ENCODE measurements at regions not wholly inside any gene's neighbourhood (a gene's known extent, or its start where the extent isn't known, plus 50 kb on each side); places are given as distances from the start of the nearest gene placed in this dataset.

DNA sequence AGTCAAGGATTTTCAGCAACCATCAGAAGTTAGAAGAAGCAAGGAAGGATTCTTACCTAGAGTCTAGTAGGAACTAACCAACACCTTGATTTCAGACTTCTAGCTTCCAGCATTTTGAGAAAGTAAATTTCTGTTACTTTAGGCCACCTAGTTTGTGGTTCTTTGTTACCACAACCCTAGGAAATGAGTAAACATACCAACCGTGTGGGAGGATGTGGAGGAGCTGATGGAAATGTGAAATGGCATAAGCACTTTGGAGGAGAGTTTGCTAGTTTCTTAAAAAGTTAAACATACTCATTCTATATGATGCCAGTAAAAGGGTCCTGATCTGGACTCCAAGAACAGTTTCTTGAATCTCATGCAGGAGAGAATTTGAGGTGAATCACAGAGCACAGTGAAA, 679.4 kb downstream of the PDHA2 start:
- Mint-ChIP-seq H3K27ac (no peak overlapping the region), H3K9me3 (peaks cover 53% of the 10 kb centered on the region), H3K27me3 (no peaks in the 10 kb centered on the region), H3K4me1 (ENCODE audit: low read depth) (no peaks in the 10 kb centered on the region), H3K36me3 (ENCODE audit: low read depth) (no peaks in the 10 kb centered on the region), H3K4me3 (no peak overlapping the region)
- intact Hi-C loops (cut with micrococcal nuclease): no loop called here

DNA sequence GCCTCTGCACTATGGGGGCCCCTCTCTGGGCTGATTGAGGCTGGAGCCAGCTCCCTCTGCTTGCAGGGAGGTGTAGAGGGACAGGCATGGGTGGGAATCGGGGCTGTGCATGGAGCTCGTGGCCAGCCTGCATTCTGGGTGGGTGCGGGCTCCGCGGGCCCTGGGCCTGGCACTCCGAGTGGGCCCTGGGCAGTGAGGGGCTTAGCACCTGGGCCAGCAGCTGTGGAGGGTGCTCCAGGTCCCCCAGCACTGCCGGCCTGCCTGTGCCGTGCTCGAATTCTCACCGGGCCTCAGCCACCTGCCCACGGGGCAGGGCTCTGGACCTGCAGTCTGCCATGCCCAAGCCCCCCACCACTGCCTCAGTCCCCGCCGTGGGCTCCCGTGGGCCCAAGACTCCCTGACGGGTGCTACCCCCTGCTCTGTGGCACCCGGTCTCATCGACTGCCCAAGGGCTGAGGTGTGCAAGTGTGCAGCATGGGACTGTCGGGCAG, 681.2 kb downstream of the PDHA2 start:
- intact Hi-C loops (cut with micrococcal nuclease): no loop called here
- Mint-ChIP-seq H3K9me3 (peaks cover 45% of the 10 kb centered on the region), H3K27me3 (no peaks in the 10 kb centered on the region)

DNA sequence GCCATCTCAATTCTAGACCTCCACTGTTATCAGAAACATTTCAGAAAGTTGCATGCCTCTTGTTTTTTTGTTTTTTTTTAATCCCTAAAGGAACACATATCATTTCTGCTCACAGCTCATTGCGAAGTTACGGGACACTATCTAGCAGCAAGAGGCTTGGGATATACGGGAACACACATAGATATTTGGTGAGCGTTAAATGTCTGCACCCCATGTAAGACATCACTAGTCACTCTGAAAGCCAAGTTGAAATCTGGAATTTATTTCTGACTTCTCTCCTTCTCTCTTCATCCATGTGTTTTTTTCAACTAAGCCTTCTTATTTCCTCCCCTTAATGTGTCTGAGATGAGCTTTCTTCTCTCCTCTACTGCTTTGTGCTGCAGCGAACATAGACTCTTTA, 683.7 kb downstream of the PDHA2 start:
- no peaks in the 10 kb centered on the region for H3K4me1 Mint-ChIP-seq (ENCODE audit: low read depth)
- intact Hi-C loops (cut with micrococcal nuclease): no loop called here
- H3K4me3 Mint-ChIP-seq: no peak overlapping the region
- H3K9me3 Mint-ChIP-seq: peaks cover 45% of the 10 kb centered on the region
- H3K36me3 Mint-ChIP-seq (ENCODE audit: low read depth): no peaks in the 10 kb centered on the region
- no peaks in the 10 kb centered on the region for H3K27me3 Mint-ChIP-seq
- H3K27ac Mint-ChIP-seq: no peak overlapping the region

More for the DNA sequence above, 681.2 kb downstream of the PDHA2 start:
- Mint-ChIP-seq H3K27ac (no peak overlapping the region), H3K4me1 (ENCODE audit: low read depth) (no peaks in the 10 kb centered on the region), H3K36me3 (ENCODE audit: low read depth) (no peaks in the 10 kb centered on the region), H3K4me3 (no peak overlapping the region)

DNA sequence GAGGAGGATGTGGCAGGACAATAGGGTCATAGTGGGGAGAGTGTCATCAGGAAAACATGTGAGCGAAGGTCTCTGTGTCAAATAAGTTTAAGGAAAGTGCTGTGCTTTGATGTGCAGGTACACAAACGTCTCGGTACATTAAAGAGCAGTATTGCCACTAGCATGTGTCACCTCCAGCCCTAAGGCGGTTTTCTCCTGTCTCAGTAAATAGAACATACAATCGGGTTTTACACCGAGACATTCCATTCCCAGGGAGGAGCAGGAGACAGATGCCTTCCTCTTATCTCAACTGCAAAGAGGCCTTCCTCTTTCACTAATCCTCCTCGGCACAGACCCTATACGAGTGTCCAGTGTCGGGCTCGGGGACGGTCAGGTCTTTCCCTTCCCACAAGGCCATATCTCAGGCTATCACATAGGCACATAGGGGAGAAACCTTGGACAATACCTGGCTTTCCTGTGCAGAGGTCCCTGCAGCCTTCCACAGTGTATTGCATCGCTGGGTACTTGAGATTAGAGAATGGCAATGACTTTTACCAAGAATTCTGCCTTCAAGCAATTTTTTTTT, 684.5 kb downstream of the PDHA2 start:
- intact Hi-C loops (cut with micrococcal nuclease): no loop called here
- H3K27me3 Mint-ChIP-seq: no peaks in the 10 kb centered on the region
- H3K9me3 Mint-ChIP-seq: peaks cover 42% of the 10 kb centered on the region
- H3K4me1 Mint-ChIP-seq (ENCODE audit: low read depth): no peaks in the 10 kb centered on the region
- H3K4me3 Mint-ChIP-seq: no peak overlapping the region
- H3K36me3 Mint-ChIP-seq (ENCODE audit: low read depth): no peaks in the 10 kb centered on the region
- H3K27ac Mint-ChIP-seq: no peak overlapping the region

DNA sequence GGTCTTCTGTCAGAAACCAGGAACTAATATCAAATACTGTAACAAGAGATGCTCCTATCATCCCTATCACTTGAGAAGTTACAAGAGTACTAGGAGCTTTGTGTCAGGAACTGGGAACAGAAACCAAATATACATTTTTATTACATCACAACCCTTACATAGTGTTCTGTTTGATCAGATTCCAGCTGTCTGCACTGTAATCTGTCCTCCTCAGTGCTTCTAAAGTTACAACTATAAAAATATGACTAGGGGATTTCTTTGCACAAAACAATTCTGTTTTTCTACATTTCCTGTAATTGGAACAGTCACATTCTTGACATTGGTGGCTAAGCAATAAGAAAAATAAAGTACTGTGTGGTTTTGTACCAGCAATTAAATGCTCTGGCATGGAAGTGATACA, 686.0 kb downstream of the PDHA2 start:
- H3K9me3 Mint-ChIP-seq: peaks cover 50% of the 10 kb centered on the region
- intact Hi-C loops (cut with micrococcal nuclease): no loop called here
- no peak overlapping the region for H3K27ac Mint-ChIP-seq
- H3K36me3 Mint-ChIP-seq (ENCODE audit: low read depth): no peaks in the 10 kb centered on the region
- no peaks in the 10 kb centered on the region for H3K4me1 Mint-ChIP-seq (ENCODE audit: low read depth)
- no peak overlapping the region for H3K4me3 Mint-ChIP-seq
- no peaks in the 10 kb centered on the region for H3K27me3 Mint-ChIP-seq

DNA sequence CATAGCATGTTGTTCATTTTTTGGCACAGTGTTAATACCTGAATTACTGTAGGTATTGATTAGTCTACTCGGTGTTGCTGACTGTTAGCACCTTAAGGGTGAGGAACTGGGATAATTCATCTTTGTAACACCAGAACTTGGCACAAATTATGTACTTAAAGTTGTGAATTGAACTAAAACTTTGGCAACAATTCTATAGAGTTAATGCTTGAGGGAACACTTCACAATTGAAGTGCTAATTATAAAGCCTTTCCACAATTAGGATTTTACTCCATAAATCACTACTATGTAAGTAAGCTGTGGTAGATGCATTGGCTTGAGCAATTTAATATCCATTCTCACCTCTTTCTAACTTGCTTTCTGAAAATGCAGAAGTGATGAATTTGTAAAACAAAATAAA, 686.7 kb downstream of the PDHA2 start:
- intact Hi-C loops (cut with micrococcal nuclease): no loop called here
- Mint-ChIP-seq H3K4me1 (ENCODE audit: low read depth) (no peaks in the 10 kb centered on the region), H3K4me3 (no peak overlapping the region), H3K27me3 (no peaks in the 10 kb centered on the region), H3K9me3 (peaks cover 45% of the 10 kb centered on the region), H3K36me3 (ENCODE audit: low read depth) (no peaks in the 10 kb centered on the region), H3K27ac (no peak overlapping the region)

DNA sequence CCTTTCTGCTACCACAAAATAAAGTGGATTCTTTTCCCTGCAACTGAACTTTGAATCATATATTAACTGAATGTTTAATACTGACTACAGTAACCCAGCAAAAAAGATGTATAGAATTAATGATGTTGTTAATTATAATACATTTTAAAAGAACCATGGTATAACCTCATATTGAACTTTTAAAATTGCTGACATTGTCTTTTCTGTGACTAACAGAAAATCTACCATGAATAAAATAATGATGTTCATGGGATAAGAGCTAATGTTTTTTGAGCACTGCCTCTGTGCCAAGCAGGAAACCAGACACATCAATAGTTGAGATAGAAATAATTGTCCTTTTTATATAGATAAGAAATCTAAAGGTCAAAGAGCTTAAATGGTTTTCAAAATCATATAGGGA, 691.9 kb downstream of the PDHA2 start:
- Mint-ChIP-seq H3K27ac (no peak overlapping the region), H3K9me3 (peaks cover 40% of the 10 kb centered on the region), H3K27me3 (no peaks in the 10 kb centered on the region), H3K4me3 (no peak overlapping the region), H3K4me1 (ENCODE audit: low read depth) (no peaks in the 10 kb centered on the region), H3K36me3 (ENCODE audit: low read depth) (no peaks in the 10 kb centered on the region)
- intact Hi-C loops (cut with micrococcal nuclease): no loop called here

DNA sequence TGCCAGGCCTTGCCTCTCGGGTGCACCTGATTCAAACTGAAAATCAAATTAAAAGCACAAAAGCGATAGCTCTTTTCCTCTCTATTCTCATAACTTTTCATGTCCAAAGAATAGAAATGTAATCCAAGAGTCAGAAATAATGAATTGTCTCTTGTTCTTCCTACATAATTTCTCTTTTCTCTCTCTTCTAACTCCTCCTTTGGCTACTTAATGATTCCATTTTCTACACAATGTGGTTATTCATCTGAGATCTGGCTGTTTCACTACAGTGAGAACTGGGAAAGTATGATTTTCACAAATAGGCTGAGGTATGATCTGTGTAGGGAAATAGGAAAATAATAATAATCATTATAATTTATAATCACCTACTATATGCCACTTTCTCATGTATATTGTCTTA, 703.5 kb downstream of the PDHA2 start:
- H3K9me3 Mint-ChIP-seq: peaks cover 10% of the 10 kb centered on the region
- H3K27me3 Mint-ChIP-seq: no peaks in the 10 kb centered on the region
- no peak overlapping the region for H3K27ac Mint-ChIP-seq
- intact Hi-C loops (cut with micrococcal nuclease): no loop called here
- no peak overlapping the region for H3K4me3 Mint-ChIP-seq
- H3K4me1 Mint-ChIP-seq (ENCODE audit: low read depth): no peaks in the 10 kb centered on the region
- H3K36me3 Mint-ChIP-seq (ENCODE audit: low read depth): no peaks in the 10 kb centered on the region

DNA sequence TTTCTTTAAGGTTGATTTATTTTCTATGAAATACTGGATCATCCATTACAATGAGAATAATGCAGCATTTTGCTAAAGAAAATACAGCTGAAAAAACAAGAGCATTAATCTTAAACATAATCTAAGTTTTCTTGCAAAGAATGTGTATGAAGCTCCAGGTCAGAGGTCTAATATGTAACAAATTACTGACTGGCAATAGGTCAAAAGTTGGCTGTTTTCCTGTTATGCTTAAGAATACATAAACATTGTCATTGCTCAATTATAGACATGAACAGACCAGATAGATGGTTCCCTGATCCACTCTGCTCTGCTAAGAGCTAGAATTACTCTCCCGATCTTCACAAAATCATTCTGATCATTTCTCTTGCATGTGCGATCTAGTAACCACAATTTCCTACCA, 718.6 kb downstream of the PDHA2 start:
- no peaks in the 10 kb centered on the region for H3K27me3 Mint-ChIP-seq
- intact Hi-C loops (cut with micrococcal nuclease): no loop called here
- H3K36me3 Mint-ChIP-seq (ENCODE audit: low read depth): no peaks in the 10 kb centered on the region
- no peak overlapping the region for H3K4me3 Mint-ChIP-seq
- no peaks in the 10 kb centered on the region for H3K4me1 Mint-ChIP-seq (ENCODE audit: low read depth)
- peaks cover 14% of the 10 kb centered on the region for H3K9me3 Mint-ChIP-seq
- no peak overlapping the region for H3K27ac Mint-ChIP-seq

DNA sequence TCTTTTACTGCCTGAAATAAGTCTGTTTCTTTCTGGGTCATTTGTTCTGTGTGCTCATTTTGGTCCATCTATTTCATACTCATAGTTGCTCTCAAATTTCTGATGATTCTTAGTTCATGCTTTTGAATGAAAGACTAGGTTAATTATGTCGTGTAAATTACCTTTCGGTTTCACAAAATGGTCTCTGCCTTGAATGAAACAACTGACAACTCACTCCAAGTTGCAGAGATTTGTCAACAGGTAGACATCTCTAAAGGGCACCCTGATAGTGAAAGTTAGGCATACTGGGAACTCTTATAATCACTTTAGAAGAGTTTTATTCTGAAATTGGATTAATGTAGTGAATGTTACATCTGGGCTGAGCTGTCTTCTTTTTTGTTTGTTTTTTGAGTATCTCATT, 726.9 kb downstream of the PDHA2 start:
- H3K27ac Mint-ChIP-seq: no peak overlapping the region
- intact Hi-C loops (cut with micrococcal nuclease): no loop called here
- H3K4me1 Mint-ChIP-seq (ENCODE audit: low read depth): no peaks in the 10 kb centered on the region
- H3K4me3 Mint-ChIP-seq: no peak overlapping the region
- H3K9me3 Mint-ChIP-seq: peaks cover 17% of the 10 kb centered on the region
- no peaks in the 10 kb centered on the region for H3K36me3 Mint-ChIP-seq (ENCODE audit: low read depth)
- no peaks in the 10 kb centered on the region for H3K27me3 Mint-ChIP-seq

DNA sequence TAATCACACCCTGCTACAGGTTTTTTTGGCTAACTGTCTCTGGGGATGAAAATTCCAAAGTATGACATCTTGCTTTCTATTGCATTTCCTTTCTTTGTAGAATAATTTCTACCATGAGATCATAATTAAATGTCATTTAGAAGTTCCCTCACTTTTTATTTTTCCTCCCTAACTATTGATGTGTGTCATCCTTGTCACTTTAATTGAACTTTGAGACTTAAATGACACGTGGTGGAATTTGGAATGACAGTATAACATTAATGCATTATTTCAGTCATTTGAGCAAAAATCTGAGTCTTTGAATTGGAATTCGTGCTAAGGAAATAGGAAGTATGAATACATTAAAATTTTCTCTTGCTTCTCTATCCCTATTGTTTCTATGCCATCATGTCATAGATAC, 745.4 kb downstream of the PDHA2 start:
- Mint-ChIP-seq H3K9me3 (peaks cover 33% of the 10 kb centered on the region), H3K4me3 (no peak overlapping the region), H3K27me3 (no peaks in the 10 kb centered on the region), H3K4me1 (ENCODE audit: low read depth) (no peaks in the 10 kb centered on the region), H3K27ac (no peak overlapping the region), H3K36me3 (ENCODE audit: low read depth) (no peaks in the 10 kb centered on the region)
- intact Hi-C loops (cut with micrococcal nuclease): no loop called here

DNA sequence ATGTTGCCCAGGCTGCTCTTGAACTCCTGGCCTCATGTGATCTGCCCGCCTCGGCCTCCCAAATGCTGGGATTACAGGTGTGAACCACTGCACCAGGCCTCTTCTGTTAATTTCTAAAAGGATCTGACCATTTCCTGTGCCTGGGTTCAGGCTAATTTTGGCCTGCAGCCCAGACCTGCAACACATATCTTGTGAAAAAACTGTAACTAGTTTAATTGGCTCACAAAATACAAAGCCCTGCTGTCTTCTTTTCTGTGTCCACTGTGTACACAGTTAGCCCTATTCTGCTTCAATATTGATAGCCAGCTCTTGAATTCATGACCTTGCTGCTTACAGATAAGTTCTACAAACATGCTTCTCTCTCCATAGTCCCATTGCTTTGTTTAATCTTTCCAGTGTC, 753.5 kb downstream of the PDHA2 start:
- Mint-ChIP-seq H3K9me3 (peaks cover 38% of the 10 kb centered on the region), H3K4me3 (no peak overlapping the region), H3K4me1 (ENCODE audit: low read depth) (no peaks in the 10 kb centered on the region)

DNA sequence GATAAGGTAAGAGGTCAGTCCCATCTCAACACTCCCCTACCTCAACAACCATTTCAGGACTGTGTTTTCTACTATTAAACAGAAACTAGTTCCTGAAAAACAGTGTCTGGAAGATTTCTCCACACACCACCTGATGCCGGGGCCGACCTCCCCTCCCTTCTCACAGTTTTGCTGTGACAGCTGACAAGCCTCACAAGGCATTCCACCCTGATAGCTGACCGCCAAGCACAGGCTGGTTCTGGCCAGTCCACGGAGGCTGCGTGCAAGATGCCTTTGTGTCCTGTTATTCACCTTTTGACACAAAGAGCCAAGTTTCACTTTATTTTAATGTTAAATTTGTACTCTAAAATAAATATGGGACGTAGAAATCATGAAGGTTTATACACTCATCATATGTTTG, 758.6 kb downstream of the PDHA2 start:
- Mint-ChIP-seq H3K27me3 (no peaks in the 10 kb centered on the region), H3K36me3 (ENCODE audit: low read depth) (no peaks in the 10 kb centered on the region), H3K4me3 (no peak overlapping the region), H3K4me1 (ENCODE audit: low read depth) (no peaks in the 10 kb centered on the region), H3K9me3 (peaks cover 7% of the 10 kb centered on the region), H3K27ac (no peak overlapping the region)
- intact Hi-C loops (cut with micrococcal nuclease): no loop called here

More for the DNA sequence above, 753.5 kb downstream of the PDHA2 start:
- intact Hi-C loops (cut with micrococcal nuclease): no loop called here
- H3K27ac Mint-ChIP-seq: no peak overlapping the region
- no peaks in the 10 kb centered on the region for H3K36me3 Mint-ChIP-seq (ENCODE audit: low read depth)
- no peaks in the 10 kb centered on the region for H3K27me3 Mint-ChIP-seq

DNA sequence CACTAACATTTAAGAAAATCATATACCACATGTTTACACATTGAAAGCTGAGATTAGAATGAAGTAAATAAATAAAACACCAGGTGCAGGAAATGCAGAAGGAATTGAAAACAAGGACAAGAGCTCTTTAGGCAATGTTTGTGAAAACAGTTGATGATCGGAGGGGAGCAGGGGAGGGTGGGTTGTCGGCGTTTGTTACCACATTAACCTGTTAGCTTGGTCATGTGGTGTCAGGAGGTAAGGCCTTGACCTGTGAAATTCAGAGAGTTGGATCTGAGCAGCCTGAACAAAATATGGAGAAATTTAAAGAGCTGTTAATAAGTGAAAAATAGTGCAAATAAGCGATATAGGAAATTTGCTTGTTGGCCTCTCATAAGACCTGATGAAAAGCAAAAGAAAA, 759.9 kb downstream of the PDHA2 start:
- no peak overlapping the region for H3K4me3 Mint-ChIP-seq
- H3K27ac Mint-ChIP-seq: no peak overlapping the region
- H3K36me3 Mint-ChIP-seq (ENCODE audit: low read depth): no peaks in the 10 kb centered on the region

DNA sequence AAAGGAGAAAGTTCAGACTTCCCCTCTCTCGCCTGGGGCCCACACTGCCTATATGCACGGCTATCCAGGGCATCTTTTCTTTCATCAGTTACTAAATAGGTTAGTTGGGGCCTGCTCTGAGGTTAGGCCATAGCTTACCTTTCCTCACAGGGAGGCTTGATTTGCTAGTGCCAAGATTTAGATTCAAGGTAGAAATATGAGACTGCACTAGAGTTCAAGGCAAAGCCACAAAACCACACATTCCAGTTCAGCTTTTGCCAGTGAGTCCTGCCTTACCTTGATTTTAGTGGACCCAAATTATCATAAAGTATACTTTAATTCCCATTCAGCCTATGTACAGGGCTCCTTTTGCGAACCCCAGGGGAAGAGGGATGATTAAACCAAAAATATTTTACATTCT, 762.8 kb downstream of the PDHA2 start:
- Mint-ChIP-seq H3K9me3 (peaks cover 8% of the 10 kb centered on the region), H3K36me3 (ENCODE audit: low read depth) (no peaks in the 10 kb centered on the region), H3K27me3 (no peaks in the 10 kb centered on the region), H3K4me1 (ENCODE audit: low read depth) (no peaks in the 10 kb centered on the region), H3K27ac (no peak overlapping the region), H3K4me3 (no peak overlapping the region)
- intact Hi-C loops (cut with micrococcal nuclease): no loop called here

More for the DNA sequence above, 759.9 kb downstream of the PDHA2 start:
- intact Hi-C loops (cut with micrococcal nuclease): no loop called here
- no peaks in the 10 kb centered on the region for H3K4me1 Mint-ChIP-seq (ENCODE audit: low read depth)
- H3K9me3 Mint-ChIP-seq: peaks cover 7% of the 10 kb centered on the region
- H3K27me3 Mint-ChIP-seq: no peaks in the 10 kb centered on the region

All from dendritic cell treated with granulocyte-macrophage colony-stimulating factor and Interleukin-4, amounts not matched to agents 40 ng/mL and 50 ng/mL, for 4 days (primary cell).